GM13976 (cell line): ENCODE measurements at regions not wholly inside any gene's neighbourhood (a gene's known extent, or its start where the extent isn't known, plus 50 kb on each side); places are given as distances from the start of the nearest gene placed in this dataset.

Source experiments
- DNase-seq: peaks from one replicate; pipeline ENCODE4 v3.0.0; 2012; ENCODE audit warnings: low spot score
- CTCF ChIP-seq: IDR thresholded peaks from 2 replicates; pipeline ENCODE4 v1.5.1; 2012; ENCODE audit warnings: borderline replicate concordance, mild to moderate bottlenecking; ENCODE audit not compliant: insufficient read depth; ENCODE audit errors: extremely low read depth, missing control alignments, control extremely low read depth
- in situ Hi-C: fragments of 300-500 bp; cut with MboI; formaldehyde crosslinking; loops from one replicate; pipeline ENCODE4 v1.12.0; 2022; ENCODE audit warnings: low sequenced_read_pairs, mixed read lengths, inconsistent platforms; ENCODE audit not compliant: unreplicated experiment

DNA sequence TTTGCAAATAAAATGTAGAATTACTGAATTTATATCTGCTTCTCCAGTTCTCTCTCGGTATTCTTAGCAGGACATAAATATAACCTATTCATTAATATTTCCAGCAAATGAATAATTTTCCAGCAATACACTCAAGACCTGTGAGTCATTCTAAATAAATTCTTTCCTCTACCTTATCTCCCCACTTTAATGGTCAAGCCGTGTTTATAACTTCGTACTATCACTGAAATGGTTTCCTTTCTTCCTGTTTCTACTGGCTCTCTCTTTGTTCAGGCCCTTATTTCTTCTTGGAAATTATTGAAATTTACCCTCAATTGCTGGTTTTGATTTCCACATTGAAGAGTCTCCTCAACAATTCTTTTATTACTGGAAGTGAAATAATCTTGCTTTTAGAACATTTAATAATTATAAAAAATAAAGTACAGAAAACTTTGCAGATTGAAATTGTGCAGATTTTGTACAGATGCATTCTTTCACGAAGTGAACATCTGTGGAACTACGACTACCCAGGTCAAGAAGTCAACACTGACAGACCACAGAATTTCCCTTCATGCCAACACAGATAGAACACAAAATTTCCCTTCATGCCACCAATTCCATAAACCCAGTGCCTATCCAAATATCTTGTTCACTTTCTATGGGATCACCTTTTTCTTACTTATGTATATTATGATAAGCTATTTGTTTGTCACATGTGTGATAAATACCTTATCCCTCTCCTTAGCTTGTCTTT is 205.7 kb downstream of the FAT4 start:
- no peak for DNase-seq
- no peak for TF ChIP-seq CTCF
- in situ Hi-C loops: no loop called here

DNA sequence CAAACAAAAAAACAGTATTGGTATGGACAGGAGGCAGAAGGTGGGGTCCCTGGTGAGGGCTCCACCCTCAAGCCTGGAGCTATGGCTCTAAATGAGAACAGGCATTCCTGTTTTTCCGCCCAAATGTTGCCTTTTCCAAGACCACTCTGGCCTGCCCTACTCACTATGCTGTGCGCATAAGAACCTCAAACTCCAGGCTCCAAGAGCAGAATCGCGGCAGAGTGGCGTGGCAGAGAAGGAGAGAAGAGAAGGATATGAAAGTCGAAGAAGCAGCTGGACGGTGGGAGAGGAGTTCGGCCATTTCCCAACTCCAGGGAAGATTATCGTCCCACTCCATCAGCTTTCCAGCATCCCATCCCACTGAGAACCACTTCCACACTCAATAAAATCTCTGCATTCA is 207.8 kb downstream of the FAT4 start:
- in situ Hi-C loops: no loop called here
- TF ChIP-seq CTCF: no peak
- no peak for DNase-seq

DNA sequence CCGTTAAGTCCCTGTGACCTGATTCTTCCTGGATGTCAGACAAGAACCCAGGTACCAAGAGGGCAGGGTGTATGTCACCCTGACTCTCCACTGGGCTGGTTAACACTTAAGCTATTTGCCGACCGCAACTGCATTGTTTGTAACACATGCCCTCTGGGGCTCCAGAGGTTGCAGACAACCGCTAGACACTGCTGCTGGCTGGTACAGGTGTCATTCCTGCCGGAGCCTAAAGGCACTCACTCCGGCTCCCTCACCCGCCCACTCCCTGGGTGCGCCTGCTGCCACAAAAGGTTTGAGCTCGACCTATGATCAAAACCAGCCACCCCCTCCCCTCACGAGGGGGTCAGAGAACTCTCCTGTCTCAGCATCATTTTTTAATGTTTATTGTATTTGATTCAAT is 208.2 kb downstream of the FAT4 start:
- no peak for TF ChIP-seq CTCF
- DNase-seq: no peak
- in situ Hi-C loops: no loop called here

- in situ Hi-C loops: no loop called here
- no peak for DNase-seq
- no peak for TF ChIP-seq CTCF
Observed at GRCh38 chr4:125526420-125526819, 211.7 kb downstream of the FAT4 start.

GRCh38 chr4:125527681-125528080 is 212.9 kb downstream of the FAT4 start:
- no peak for TF ChIP-seq CTCF

DNA sequence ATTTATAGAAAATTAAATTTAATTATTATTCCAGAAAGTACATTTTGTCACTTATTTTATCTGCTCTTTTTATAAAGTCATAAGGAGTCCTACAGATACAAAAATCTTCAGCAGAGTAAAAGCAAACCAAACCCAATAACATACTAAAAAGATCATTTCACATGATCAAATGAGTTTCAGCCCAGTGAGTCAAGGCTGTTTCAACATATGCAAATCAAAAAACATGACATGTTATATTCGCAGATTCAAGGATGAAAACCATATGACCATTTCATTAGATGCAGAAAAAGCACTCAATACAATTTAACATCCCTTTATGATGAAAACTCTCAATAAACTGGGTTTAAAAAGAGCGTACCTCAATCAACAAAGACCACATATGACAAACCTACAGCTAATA is 214.3 kb downstream of the FAT4 start:
- no peak for TF ChIP-seq CTCF
- in situ Hi-C loops: no loop called here
- DNase-seq: no peak

More at GRCh38 chr4:125527681-125528080, 212.9 kb downstream of the FAT4 start:
- in situ Hi-C loops: no loop called here
- DNase-seq: no peak
